Posterior vena cava (tissue), 2 donors: ENCODE measurements at regions not wholly inside any gene's neighbourhood (a gene's known extent, or its start where the extent isn't known, plus 50 kb on each side); places are given as distances from the start of the nearest gene placed in this dataset.
A peak's percentile ranks its signal among the peaks of the same experiment; 100 is the strongest.
"Not testable (repeated sequence)": the region's sequence is repeated elsewhere in the genome, so short reads cannot be mapped to it uniquely, and the experiment has no call there.

Experiments used
- DNase-seq: peaks from one replicate; pipeline ENCODE4 v3.0.0-alpha.2; 2020; ENCODE audit warnings: low spot score
- intact Hi-C, 2 donors: fragments of 100-400 bp; cut with DNase I; formaldehyde crosslinking; loops; one replicate each; pipeline versions ENCODE4 v1.14.1 to v1.14.2; 2022 to 2023
- donor health status: DM: yes; HTN: yes; CAD: no.
- donor health status: DM: yes; HTN: yes; CAD: no.

DNA sequence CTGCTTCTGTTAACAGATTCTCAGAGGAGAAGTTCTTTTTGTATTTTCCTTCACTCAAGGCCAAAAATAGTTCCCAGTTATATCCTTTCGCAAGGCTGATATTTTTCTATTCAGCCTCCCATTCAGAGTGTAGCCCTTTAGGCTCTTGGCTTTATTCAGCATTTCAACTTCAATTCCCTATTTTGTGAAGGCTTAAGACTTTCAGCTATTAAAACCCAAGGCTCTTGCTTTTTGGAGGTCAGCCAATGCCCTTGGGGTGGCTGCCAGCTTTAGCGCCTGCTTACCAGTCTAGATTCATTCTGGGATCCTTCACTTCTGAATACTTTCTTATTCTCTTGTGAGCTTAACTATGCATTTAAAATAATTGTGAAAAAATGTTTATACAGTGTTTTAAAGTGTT lies 57.3 kb upstream of the ADGRA3 start:
- peak; percentile 86 for DNase-seq
- intact Hi-C loops: no loop called here

DNA sequence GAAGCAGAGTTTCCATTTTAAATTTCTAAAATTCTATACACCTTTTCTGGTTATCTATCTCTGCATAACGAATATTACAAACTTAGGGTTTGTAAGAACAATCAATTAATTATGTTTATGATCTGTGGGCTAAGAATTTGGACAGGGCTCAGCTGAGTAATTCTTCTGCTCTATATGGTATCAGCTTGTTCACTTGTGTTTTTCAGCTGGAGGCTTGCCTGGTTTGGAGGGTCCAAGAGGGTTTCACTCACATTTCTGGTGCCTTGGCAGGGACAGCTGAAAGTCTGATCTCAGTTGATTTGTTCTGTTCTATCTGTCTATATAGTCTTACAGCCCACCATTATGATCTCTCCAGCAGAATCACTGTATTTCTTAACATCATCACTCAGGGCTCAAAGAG lies 57.8 kb upstream of the ADGRA3 start:
- intact Hi-C loops: no loop called here
- DNase-seq: no peak

DNA sequence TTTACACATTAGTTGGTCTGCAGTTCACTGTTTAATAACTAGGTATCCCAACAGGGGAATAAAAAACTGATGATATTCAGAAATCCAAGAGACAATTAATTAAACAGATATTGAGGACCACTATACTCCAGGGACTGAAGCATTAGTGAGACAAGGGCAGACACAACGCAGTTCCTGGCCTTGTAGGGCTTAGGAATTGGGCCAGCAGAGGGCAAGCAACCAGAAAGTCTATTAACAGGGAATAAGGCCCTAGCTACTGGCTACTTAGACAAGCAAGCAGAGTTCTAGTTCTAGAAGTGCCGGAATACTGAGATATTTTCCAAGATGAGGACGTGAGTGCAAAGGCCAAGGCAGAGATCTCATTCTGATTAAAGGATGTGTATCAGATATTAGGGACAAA lies 58.6 kb upstream of the ADGRA3 start:
- intact Hi-C loops: no loop called here
- no peak for DNase-seq

DNA sequence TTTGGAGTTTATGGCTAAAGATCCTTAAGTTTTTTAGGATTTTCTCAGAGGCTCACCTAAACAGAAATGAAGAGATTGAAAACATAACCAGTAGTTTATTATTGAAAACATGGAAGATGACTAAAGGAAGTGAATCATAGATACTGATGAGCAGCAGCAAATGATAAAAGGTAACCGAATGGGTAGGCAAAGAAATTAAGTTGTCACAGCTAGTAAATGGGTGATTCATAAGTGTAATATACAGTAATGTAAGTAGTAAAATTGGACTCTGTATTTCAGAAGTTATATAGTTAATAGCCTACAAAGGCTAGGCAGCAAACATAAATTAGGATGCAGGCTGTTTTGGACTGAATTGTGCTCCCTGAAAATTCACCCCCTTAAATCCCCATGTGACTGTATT lies 59.0 kb upstream of the ADGRA3 start:
- DNase-seq: no peak
- intact Hi-C loops: no loop called here

DNA sequence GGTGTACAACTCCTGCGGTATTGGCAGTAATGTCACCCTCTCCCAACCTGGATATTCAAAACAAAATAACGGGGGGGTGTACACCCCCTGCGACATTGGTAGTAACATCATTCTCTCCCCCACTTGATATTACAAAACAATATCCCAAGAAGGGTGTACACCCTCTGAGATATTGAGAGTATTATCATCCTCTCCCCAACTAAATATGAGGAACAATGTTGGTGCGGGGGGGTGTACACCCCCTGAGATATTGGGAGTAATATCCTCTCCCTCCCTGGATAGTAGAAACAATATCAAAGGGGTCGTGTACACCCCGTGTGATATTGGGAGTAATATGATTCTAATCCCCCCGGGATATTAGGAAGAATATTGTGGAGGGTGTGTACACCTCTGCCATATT lies 71.4 kb upstream of the ADGRA3 start:
- DNase-seq: no peak

DNA sequence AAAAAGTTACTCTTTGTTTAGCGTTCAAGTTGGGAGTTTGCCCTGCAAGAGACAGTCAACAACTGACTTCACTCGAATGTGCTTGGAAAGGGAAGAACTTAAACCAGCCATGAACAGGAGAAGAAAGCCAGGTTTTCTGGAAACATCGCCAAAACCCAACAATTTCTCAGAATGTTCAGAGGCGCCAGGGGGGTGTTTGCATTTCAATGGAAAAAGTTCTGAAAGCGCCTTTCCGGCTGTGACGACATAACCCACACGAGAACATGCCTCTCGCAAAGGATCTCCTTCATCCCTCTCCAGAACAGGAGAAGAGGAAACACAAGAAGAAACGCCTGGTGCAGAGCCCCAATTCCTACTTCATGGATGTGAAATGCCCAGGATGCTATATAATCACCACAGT lies 78.1 kb upstream of the ADGRA3 start:
- no peak for DNase-seq
- intact Hi-C loops: no loop called here

More for the DNA sequence above, 71.4 kb upstream of the ADGRA3 start:
- intact Hi-C loops: no loop called here

DNA sequence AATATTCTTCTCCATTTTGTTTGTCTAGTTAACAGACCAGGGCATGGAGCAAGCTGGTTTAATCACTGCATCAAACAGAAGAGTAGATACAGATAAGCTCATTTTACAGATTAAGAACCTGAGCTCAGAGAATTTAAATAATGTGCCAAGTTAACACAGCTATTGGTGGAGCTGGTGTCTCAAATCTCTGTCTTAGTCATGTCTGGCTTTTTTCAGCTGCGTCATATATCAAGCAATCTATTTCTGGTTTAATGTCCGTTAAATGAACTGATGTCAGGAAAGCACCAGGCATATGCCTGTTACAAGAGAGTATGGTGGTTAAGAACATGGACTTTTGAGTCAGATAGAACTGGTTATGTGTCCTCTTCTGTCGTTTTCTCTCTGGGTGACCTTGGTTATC lies 79.8 kb upstream of the ADGRA3 start:
- intact Hi-C loops: no loop called here
- no peak for DNase-seq

DNA sequence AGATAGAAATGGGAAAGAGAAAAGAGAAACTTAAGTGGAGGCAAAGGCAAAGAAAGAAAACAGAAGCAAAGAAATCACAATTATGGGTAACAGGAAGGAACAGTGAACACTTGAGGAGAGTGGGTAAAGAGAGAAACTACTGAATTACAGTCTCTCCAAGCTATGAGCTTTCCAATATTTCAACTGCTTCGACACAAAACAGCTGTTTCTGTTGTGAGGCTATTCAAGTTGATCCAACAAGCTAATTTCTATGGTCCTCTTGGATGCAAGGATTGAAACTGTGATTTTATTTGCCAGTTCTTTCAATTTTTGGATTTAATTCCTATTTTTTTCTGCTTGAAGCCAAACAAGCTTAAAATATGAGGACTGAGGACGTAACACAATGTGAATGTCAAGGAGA lies 80.5 kb upstream of the ADGRA3 start:
- intact Hi-C loops: no loop called here
- DNase-seq: no peak

DNA sequence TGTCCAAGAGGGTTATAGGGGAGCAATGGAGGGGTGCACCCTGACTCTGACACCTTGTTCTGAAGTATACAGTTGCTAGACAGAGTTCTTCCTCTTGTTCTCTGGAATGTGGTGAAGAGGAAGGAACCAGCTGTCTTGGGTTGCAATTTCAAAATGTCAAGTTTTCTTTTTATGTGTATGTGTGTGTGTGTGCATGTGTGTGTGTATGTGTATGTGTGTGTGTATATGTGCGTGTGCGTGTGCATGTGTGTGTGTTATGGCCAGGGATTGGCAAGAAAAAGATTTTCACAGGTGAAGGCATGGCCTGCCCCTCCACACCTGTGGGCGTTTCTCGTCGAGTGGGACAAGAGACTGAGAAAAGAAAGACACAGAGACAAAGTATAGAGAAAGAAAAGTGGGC lies 81.6 kb upstream of the ADGRA3 start:
- intact Hi-C loops: no loop called here
- DNase-seq: no peak

DNA sequence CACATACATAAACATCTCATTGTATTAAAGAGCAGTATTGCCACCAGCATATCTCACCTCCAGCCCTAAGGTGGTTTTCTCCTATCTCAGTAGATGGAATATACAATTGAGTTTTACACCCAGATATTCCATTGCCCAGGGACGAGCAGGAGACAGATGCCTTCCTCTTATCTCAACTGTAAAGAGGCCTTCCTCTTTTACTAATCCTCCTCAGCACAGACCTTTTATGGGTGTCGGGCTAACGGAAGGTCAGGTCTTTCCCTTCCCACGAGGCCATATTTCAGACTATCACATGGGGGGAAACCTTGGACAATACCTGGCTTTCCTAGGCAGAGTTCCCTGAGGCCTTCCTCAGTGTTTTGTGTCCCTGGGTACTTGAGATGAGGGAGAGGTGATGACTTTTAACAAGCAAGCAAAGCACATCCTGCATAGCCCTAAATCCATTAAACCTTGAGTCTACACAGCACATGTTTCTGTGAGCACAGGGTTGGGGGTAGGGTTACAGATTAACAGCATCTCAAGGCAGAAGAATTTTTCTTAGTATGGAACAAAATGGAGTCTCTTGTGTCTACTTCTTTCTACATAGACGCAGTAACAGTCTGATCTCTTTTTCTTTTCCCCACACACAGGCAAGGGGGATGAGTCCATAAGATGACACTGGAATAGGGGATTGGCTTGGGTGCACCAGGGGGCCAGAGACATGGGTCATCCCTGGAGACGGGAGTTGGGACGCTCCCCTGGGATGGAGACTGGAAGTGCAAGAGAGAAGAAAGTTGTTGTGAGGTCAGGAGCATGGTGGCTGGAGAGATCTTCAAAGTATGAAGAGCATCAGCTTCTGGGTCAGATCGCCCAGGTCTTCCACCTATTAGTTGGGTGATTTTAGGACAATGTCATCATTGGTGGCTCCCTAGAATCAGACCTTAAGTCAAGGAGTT lies 82.5 kb upstream of the ADGRA3 start:
- DNase-seq, intact Hi-C loops: not testable (repeated sequence)

DNA sequence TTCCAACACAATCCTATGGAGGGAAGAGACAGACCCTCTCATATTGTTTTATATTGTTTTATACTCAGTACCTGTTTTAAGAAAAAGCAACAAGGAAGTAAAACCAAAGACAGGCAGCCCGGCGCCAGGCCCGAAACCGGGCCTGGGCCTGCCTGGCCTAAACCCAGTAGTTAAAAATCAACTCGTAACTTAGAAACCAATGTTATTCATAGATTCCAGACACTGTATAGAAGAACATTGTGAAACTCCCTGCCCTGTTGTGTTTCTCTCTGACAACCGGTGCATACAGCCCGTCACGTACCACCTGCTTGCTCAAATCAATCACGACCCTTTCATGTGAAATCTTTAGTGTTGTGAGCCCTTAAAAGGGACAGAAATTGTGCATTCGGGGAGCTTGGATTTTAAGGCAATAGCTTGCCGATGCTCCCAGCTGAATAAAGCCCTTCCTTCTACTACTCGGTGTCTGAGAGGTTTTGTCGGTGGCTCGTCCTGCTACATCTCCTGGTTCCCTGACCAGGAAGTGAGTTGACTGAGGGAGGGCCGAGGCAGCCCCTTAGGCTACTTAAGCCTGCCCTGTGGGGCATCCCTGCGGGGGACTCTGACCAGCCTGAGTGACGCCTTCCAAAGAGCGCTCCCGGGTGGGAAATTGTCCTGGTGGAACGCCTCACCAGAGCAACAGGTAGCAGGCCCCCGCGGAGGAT lies 83.5 kb upstream of the ADGRA3 start:
- intact Hi-C loops, DNase-seq: not testable (repeated sequence)

DNA sequence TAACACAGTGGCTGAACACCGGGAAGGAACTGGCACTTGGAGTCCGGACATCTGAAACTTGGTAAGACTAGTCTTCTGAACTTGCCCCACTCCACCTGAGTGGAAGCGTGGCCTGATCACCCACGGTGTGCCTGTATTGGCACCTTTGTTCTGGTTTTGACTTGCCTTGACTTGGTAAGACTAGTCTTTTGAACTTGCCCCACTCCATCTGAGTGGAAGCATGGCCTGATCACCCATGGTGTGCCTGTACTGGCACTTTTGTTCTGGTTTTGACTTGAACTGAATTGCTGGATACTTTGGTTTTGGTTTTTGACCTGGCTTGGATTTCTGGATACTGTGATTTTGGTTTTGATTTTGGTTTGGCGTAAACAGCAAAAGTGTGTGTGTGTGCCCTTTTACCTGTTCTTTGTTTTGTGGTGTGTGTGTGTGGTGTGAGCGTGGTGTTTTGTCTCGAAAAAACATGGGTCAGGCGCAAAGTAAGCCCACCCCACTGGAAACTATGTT lies 84.1 kb upstream of the ADGRA3 start:
- intact Hi-C loops, DNase-seq: not testable (repeated sequence)

DNA sequence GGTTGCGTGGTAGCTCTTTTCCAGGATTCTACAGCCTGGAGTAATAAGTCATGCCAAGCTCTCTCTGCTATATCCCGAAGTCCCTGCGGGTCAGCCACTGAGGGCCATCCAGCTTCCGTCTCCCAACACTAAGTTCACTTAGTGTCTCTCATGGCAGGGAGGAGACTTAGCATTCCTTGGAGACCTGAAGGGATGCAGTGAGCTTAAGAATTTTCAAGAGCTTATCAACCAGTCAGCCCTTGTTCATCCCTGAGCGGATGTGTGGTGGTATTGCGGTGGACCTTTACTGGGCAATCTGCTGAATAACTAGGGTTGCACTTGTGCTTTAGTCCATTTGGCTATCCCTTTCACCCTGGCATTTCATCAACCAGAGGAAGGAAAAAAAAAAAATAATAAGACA lies 85.8 kb upstream of the ADGRA3 start:
- intact Hi-C loops, DNase-seq: not testable (repeated sequence)

DNA sequence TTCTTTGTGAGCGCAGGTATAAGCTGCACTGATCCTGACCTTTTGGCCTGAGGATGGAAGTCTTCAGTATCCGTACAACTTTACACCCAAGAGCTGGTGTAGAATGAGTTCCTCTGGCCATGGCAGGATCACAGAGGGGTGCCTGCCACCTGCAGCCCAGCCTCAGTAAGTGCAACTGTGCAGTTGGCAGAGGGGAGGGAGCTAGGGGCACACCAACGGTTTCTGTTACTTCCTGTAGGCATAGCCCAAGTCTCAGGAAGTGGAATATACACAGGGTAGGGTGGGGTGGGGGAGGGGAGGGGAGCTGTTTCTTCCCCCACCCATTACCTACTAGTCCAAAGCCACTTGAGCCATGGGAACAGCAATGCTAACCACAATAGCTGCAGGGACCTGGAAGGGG lies 85.4 kb upstream of the GBA3 start:
- no peak for DNase-seq
- intact Hi-C loops: no loop called here

DNA sequence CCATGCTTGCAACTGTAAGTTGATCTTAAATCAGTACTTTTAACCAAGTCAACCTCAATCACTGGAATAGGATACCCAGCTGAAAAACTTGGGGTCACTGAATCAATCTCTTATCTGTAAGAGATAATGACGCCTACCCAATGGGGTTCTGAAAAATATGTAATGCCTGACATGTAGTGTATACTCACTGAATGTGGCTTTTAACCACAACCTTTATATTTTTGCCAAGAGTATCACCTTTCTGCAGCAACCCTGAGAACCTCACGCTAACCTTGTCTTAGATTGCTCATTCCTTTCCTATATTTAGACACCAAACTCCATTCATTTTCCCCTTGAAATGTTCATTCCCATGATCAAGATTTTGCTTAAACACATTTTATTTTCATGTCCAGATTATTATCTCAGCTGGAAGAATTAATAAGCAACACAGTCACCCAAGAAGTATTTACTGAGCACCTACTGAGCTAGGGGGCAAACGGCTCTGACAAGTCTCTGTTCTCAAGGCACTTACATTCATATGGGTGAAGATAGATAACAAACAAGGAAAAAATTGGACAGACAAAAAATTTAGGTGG lies 82.7 kb upstream of the GBA3 start:
- intact Hi-C loops: loop anchor here in 1 of 2 donors (10.0 kb wide), 1 partner anchor 55 kb away; no protein-coding TSS in a partner anchor
- not testable (repeated sequence) for DNase-seq

DNA sequence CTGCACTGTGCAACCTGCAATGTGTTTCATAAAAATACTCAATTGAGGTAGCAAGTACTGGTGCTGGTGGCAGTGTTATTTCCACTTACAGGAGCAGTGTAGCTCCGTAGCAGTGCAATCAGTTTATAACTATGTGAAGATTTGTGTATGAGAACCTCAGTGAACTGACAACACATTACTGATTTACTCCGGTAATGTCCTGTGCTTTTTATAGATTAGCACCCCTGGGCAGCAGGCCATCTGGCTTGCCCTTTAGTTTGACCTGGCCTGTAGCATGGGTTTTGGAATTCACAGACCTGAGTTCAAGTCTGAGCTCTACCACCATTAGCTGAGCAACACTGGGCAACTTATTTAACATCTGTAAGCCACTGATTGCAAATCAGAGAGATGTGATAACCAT lies 78.6 kb upstream of the GBA3 start:
- intact Hi-C loops: loop anchor here in 1 of 2 donors (10.0 kb wide), 1 partner anchor 51 kb away; no protein-coding TSS in a partner anchor
- no peak for DNase-seq

DNA sequence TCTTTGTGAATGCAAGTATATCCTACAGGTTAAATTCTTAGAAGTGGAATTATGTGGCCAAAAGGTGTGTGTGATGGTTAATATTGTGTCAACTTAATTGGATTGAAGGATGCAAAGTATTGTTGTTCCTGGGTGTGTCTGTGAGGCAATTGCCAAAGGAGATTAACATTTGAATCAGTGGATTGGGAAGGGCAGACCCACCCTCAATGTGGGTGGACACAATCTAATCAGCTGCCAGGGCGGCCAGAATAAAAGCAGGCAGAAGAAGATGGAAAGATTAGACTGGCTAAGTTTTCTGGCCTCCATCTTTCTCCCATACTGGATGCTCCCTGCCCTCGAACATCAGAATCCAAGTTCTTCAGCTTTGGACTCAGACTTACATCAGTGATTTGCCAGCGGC lies 76.2 kb upstream of the GBA3 start:
- DNase-seq: no peak
- intact Hi-C loops: loop anchor here in 1 of 2 donors (10.0 kb wide), 1 partner anchor 48 kb away; no protein-coding TSS in a partner anchor

DNA sequence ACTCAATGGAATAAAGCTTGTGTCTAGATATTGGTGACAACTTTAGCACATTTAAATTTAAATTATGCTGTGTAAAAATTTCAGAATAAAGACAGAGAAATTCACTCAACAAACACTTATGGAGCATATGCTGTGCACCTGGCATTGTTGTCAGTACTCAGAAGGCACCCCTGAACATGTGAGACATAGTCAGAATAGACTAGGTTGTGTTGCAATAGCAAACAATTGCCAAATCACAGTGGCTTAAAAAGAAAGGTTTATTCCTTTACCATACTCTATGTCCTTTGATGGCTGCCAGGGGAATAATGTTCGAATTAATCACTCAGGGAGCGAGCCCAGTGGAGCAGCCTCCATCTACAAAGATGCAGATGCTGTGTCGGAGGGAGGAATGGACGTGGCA lies 72.6 kb upstream of the GBA3 start:
- intact Hi-C loops, DNase-seq: not testable (repeated sequence)

DNA sequence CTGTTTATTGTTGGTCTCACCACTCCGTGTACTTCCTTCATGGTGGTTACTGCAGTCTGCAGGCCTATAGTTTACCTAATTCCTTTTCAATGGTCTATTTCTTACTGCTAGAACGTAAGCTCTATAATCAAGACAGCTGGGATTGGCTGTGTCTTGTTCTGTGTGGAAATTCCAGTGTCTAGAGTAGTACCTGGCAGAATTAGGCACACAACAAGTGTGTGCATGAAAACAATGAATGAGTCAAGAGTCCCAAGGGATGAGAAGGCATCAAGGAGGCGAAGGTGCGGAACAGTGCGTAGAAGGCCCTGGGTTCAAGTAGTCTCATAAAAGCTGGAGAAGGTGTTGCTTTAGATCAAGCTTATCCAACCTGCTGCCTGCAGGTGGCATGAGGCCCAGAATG lies 70.8 kb upstream of the GBA3 start:
- intact Hi-C loops, DNase-seq: not testable (repeated sequence)

DNA sequence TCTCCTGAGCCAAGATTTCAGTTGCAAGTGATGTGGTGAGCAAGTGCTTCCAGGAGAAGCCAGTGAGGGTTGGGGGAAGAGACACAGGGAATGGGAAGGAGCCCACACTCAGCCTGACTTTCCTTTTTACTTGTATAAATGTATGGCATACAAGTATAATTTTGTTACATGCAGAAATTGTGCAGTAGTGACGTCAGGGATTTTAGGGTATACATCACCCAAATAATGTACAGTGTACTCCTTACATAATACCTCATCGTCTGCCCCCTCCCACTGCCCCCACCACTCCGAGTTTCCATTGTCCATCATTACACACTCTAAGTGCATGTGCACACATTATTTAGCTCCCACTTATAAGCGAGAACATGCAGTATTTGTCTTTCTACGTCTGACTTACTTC lies 68.7 kb upstream of the GBA3 start:
- intact Hi-C loops, DNase-seq: not testable (repeated sequence)
